Smooth muscle cell of the brain vasculature (primary cell): ENCODE measurements at regions not wholly inside any gene's neighbourhood (a gene's known extent, or its start where the extent isn't known, plus 50 kb on each side); places are given as distances from the start of the nearest gene placed in this dataset.
"Not testable (repeated sequence)": the region's sequence is repeated elsewhere in the genome, so short reads cannot be mapped to it uniquely, and the experiment has no call there.

Experiments used
- DNase-seq: peaks from one replicate; pipeline ENCODE4 v3.0.0-alpha.2; 2012; ENCODE audit warnings: low read depth, low spot score

DNA sequence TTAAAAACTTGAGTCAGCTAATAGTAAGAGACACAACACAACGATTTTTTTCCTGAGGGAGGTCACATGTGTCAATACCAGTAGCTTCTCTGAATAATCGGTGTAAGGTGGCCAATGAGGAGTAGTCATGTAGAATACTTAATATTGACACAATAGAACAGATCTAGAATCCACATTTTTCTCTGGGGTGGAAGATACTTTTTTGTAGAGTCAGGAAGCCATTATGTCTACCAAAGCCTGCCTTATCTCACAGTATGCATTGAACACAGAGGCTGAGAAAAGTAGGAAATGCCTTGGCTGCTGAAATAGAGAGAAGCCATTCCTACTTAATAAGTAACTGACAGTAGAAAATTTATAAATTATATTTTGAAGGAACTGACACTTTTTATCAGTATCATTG is 725.0 kb downstream of the METTL15 start:
- DNase-seq: no peak

DNA sequence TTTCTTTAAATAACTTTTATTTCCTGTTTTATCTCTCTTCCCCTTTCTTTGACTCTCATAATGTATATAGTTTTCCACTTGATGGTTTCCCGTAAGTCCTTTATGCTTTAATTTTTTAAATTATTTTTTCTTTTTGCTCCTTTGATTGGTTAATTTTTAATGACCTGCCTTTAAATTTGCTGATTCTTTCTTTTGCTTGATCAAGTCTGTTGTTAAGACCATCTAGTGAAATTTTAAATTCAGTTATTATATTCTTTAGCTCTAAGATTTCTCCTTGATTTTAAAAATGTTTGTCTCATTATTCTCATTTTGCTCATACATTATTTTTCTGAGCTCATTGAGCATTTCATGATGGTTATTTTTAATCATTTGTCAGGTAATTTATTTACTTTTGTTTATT is 718.6 kb downstream of the METTL15 start:
- no peak for DNase-seq

DNA sequence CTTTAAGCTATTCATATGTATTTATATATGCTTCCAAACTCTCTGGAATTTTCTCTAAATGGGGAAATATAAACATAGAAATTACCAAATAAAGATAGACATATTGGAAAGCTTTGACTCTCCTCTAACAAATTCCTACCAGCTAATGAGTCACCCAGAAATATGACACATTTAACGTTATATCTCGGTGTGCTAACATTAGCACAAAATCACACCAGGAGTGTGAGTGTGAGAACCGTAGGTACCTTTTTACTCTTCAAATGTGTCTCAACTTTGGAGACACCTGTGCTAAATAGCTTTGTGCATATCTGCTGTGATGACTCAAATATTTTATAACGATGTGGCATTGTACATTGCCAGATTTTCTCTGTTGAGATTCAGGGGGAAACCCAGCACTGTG is 714.4 kb downstream of the METTL15 start:
- DNase-seq: no peak

DNA sequence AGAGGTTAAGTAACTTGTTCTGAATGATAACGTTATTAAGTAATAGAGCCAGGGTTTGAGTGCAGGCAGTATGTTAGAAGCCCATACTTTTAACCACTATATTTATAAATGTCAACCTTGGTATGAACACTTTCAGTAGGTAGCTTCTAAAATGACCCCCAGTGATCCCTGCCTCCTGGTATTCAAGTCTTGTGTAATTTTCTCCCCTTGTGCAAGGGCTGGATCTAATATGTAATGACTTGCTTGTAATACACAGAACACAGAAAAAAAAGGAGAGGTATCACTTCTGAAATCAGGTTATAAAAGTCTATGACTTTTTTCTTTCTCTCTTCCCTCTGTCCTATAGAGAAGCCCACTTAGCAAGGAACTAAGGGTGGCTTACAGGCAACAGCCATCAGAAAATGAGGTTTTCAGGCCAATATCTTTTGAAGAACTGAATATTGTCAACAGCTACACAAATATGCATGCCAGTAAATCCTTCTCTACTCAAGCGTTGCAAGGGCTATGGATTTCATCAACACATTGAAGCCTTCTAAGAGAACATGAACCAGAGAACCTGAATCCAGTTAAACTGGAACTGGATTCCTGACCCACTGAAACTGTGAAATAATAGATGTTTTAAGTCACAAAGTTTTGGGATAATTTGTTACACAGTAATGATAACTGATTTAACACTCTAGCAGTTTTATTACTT is 712.3 kb downstream of the METTL15 start:
- DNase-seq: no peak

DNA sequence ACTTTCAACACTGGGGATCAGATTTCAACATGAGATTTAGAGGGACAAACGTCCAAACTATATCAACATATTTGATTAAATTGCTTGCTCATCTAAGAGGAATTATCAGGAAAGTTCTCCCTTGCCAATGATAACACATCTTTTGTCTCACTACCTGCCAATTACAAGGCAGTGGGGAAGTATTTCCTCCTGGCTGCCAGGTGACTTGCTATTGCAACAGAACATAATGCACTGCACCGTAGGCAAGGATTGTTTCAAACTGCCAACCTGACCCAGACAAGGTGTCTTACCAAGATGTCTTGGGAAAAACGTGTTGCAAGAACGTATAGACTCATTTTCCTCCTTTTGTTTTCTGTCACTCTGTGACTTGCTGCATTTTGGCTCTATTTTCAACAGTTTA is 711.6 kb downstream of the METTL15 start:
- DNase-seq: no peak

DNA sequence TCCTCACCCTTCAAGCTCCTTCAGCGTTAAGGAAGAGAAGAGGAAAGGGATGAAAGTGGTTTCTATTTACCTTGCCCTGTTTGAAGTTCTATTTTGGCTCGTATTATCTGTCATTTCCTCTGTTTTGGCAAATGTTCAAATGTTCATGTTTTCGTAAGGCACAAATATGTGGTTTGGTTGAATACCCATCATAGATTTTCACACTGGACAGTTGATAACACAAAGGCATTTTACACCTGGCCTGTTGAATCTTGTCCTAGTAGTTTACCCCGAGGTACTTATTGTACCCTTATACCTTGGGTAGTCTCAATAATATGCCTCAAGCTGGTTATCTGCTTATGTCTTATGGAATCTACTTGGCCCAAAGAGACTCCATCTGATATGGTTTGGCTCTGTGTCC is 706.9 kb downstream of the METTL15 start:
- DNase-seq: no peak

- no peak for DNase-seq
Observed at GRCh38 chr11:28808771-28809170, 700.6 kb downstream of the METTL15 start.

DNA sequence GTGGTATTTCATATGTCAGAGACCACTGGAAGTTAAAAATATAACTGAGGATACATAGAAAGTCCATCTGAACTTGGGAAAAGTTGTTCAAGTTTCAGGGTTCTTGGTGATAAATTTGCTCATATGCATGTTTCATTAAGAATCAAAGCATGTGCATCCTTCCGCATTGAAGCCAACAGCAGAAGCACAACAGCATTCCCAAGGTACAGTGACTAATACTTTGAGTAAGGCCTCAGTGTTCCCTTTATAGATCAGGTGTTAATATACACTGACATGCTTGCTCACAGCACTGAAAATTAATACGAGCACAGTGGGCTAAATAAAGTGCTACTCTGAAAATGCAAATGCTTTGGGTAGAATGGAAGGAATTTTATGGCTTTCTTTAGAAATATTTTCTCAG is 691.1 kb downstream of the METTL15 start:
- DNase-seq: no peak

DNA sequence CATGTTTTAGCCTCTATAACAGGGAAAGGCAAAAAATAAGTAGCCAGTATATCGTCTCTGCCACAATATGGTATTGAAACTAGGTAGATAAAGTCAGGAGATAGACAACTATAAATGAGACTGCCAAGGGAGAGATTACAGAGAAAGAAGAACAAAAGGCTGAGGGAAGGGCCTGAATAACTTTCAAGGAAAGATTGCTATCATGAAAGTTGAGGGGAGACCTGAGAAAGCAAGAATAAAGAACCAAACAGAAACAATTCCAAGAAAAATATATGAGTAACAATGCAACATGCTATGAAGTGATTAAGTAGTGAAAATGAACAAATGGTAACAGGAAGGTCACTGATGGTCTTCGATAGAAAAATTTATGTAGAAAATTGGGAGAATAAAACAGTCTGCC is 690.1 kb downstream of the METTL15 start:
- no peak for DNase-seq

DNA sequence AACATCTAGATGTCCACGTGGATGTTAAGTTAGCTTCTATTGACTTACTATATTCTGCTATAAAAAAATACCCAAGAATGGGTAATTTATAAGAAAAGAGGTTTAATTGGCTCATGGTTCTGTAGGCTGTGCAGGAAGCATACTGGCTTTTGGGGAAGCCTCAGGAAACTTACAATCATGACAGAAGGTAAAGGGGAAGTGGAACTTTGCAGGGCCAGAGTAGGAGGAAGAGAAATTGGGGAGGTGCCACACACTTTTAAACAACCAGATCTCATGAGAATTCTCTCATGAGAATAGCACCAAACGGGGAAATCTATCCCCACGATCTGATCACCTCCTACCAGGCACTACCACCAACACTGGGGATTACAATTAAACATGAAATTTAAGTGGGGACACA is 689.3 kb downstream of the METTL15 start:
- DNase-seq: no peak

DNA sequence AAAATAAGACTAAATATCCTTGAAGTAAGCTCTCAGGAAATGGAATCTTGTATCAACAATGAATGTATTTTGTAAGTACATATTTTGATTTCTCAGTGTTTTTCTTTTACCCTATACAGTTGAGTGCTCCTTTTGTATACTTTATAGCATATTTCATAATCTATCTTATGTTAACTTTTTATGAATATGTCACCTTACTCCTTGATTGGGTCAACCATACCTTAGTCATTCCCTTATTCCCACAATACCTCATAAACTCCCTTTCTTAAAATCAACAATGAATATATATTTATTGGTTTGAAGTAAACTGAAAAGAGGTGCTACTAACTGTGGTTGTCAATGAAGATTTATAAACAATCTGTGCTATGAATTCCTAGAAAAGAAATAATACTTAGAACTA is 686.2 kb downstream of the METTL15 start:
- no peak for DNase-seq

- DNase-seq: no peak
Observed at GRCh38 chr11:28793282-28793738, 685.1 kb downstream of the METTL15 start.

DNA sequence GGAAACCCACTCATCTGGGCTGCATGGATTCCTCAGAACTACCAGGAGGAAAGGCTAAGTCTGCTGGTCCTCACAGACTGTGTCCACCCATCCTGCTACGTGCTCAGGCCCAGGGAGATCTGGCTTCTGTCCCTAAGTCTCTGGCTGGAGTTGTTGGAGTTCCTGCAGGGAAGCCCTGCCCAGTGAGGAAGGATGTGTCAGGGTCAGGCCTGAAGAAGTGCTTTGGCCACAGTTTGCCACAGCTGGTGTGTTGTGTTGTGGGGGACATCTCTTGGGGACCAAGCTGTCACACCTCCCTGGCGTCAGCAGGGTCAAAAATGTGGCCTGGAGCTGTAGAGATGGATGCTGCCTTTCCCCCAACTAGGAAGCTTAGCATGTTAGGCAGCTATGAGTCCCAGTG is 684.7 kb downstream of the METTL15 start:
- DNase-seq: no peak

DNA sequence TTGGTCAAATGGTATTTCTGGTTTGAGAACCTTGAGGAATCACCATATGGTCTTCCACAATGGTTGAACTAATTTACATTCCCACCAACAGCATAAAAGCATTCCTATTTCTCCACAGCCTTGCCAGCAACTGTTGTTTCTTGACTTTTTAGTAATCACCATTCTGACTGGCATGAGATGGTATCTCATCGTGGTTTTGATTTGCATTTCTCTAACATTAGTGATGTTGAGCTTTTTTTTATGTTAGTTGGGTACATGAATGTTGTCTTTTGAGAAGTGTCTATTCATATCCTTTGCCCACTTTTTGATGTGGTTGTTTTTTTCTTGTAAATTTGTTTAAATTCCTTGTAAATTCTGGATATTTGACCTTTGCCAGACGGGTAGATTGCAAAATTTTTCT is 679.7 kb downstream of the METTL15 start:
- not testable (repeated sequence) for DNase-seq

DNA sequence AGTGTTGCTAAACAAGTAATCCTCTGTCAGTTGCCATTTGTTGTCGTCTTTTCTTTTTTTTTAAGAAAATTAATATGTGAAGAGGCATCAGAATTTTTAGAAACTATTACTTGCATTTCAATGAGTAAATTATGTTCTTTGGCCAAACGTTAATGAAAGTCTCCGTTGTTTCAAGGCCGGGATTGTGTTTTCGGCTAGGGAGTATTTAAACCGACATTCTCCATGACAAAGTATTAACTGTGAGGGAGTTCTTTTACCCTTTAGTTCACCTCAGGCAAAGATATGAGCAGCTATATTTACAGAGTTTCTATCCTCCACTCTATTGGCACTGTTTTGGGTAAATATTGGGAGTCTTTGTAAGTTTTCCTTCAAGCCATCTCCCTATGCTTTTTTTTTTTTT is 668.9 kb downstream of the METTL15 start:
- DNase-seq: no peak

DNA sequence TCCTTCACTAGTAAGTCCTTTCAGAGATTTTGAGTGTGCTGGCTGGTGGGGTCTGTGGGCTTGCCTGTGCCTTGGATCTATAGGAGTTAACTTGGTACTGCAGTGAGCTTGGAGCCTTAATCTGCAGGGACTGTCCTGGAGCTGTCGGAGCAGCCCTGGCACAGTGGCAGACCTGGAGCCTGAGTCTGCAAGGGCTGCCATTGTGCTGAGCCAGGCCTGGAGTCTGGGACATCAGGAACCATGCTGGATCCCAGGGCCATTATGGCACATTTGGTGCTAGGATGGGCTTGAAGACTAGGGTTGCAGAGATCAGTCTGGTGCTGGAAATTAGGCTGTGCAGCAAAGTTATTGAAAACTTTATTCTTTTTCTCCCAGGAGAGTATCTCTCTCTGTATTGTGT is 665.4 kb downstream of the METTL15 start:
- no peak for DNase-seq

DNA sequence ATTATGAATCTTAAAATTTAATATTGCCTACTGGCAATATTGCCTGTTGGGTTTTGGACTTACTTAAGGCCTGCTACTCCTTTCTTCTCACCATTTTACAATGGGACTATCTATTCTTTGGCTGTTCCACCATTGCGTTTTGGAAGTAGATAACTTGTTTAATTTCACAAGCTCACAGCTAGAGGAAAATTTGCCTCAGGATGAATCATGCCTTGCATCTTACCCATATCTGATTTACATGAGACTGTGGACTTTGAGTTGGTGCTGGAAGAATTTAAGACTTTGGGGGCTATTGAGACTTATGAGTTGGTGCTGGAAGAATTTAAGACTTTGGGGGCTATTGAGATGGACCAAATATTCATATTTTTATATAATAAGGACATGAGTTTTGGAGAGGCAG is 662.6 kb downstream of the METTL15 start:
- no peak for DNase-seq

DNA sequence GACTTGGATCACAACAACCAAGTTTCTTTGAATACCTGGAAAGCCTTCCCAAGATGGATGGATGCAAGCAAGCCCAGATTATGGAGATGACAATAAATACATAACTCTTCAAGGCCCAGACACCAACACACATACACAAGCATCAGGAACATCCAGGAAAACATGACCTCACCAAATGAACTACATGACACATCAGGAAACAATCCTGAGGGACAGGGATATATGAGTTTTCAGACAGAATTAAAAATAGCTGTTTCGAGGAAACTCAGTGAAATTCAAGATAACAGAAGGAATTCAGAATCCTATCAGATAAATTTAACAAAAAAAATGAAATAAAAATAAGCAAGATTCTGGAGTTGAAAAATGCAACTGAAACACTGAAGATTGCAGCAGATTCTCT is 659.4 kb downstream of the METTL15 start:
- no peak for DNase-seq

DNA sequence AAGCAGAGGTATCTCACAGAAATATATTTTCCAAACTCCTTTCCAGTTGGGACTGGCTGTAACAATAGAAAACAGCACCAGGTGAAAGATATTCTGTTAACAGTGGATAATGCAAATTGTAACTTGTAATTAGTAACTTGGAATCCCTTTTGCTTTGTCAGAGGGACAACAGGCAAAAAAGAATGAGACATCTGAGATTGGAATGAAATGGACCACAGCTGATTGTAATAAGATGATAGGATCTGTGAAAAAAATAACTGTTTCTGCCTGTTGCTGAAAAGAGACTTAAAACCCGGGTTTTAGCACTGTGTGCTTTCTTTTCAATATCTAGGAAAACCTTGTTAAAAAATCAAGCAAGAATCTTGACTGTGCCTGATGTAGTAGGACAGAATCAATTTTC is 655.7 kb downstream of the METTL15 start:
- no peak for DNase-seq

DNA sequence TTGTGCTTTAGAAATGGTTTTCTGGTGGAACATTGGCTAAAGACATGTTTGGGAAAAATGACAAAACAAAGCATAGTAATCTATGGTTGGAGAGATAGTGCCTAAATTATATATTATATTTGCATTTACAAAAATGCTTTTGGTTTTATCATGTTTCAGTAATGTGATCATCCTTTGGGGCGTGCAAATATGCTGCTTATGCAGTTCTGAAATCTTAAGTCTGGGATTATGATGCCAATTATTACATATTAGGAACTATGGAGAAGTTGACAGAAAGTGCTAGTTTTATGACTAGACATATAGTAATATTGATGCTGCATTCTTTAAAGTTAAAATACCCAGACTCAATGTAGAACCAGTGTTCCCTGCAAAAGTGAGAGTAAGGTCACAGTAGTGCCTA is 655.0 kb downstream of the METTL15 start:
- no peak for DNase-seq

- DNase-seq: no peak
Observed at GRCh38 chr11:28760676-28761390, 652.6 kb downstream of the METTL15 start.

- DNase-seq: no peak
Observed at GRCh38 chr11:28759311-28759710, 651.1 kb downstream of the METTL15 start.

DNA sequence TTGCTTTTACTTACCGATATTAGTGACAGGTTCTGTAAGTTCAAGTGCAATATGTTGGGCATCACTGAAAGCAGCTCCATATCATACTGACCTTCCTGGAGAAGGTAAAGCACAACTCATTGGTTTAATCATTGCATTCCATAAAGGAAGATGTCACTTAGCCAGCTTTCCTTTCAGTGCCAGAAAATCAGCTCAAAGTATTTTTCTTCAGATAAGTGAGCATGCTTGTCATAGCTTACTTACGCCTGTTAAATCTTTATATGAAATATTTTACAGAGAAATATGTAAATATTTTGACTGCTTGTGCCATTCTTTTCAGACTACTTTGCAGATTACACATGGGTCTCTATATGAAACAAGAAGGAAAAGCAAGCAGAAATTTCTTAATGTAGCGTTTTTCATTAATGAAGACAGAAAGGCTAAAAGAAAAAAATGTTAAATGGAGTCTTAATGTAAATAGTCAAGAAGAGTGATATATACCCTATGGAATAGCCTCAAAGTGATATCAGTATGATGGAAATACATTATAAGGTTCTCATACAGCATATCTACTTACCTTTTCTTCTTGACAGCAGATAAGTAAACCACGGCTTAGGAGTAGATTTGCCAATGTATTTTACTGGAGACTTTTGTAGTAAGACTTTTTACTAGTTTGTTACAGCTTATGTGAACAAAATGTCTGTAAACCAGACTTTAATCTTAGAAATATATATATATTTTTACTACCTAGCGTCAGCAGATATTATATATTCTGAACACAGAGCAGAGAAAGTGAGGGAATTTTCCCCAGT is 649.7 kb downstream of the METTL15 start:
- DNase-seq: no peak
